IMR-90 (cell line): ENCODE measurements at regions not wholly inside any gene's neighbourhood (a gene's known extent, or its start where the extent isn't known, plus 50 kb on each side); places are given as distances from the start of the nearest gene placed in this dataset.

Experiments
- ELK1 ChIP-seq: fragments of 150-350 bp; IDR thresholded peaks from 2 replicates; pipeline ENCODE4 v1.6.1; 2016; ENCODE audit warnings: low read depth, mild to moderate bottlenecking, low read length, moderate library complexity, borderline replicate concordance
- FOS ChIP-seq: fragments of 150-350 bp; IDR thresholded peaks from 2 replicates; pipeline ENCODE4 v1.6.1; 2016; ENCODE audit warnings: low read depth, low read length
- MAZ ChIP-seq: IDR thresholded peaks from 2 replicates; pipeline ENCODE4 v1.6.1; 2012; ENCODE audit warnings: low read depth, mild to moderate bottlenecking, low read length, improper control_type of control experiment, moderate library complexity, borderline replicate concordance
- RCOR1 ChIP-seq: IDR thresholded peaks from 2 replicates; pipeline ENCODE4 v1.6.1; 2012; ENCODE audit warnings: mild to moderate bottlenecking, low read length, improper control_type of control experiment; ENCODE audit not compliant: insufficient replicate concordance
- TF ChIP-seq, protein P1 (sequence below): conservative IDR thresholded peaks from 2 replicates; pipeline ENCODE4 v1.5.1; 2012; ENCODE audit warnings: mild to moderate bottlenecking, low read depth, low read length, improper control_type of control experiment

- no peak for TF ChIP-seq MAZ
- TF ChIP-seq ELK1: no peak
- TF ChIP-seq RCOR1: no peak
- TF ChIP-seq, protein P1, sequence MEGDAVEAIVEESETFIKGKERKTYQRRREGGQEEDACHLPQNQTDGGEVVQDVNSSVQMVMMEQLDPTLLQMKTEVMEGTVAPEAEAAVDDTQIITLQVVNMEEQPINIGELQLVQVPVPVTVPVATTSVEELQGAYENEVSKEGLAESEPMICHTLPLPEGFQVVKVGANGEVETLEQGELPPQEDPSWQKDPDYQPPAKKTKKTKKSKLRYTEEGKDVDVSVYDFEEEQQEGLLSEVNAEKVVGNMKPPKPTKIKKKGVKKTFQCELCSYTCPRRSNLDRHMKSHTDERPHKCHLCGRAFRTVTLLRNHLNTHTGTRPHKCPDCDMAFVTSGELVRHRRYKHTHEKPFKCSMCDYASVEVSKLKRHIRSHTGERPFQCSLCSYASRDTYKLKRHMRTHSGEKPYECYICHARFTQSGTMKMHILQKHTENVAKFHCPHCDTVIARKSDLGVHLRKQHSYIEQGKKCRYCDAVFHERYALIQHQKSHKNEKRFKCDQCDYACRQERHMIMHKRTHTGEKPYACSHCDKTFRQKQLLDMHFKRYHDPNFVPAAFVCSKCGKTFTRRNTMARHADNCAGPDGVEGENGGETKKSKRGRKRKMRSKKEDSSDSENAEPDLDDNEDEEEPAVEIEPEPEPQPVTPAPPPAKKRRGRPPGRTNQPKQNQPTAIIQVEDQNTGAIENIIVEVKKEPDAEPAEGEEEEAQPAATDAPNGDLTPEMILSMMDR: no peak
- no peak for TF ChIP-seq FOS
Observed at GRCh38 chr18:76053551-76053950, 441.5 kb downstream of the ZNF516 start.
